Prostate gland (tissue), 2 donors: ENCODE measurements at regions not wholly inside any gene's neighbourhood (a gene's known extent, or its start where the extent isn't known, plus 50 kb on each side); places are given as distances from the start of the nearest gene placed in this dataset.

Experiments used
- CTCF ChIP-seq, 4 experiments: fragments of 200-600 bp in 2 of 4; fragments of 450-650 bp in 2 of 4; sonication (generic) in 2 of 4; IDR thresholded peaks; 1 replicate in 3 of 4; 2 replicates in 1 of 4; pipeline ENCODE4 v1.5.1; 2016 to 2019; ENCODE audit warnings: antibody characterized with exemption in 4 of 4, mild to moderate bottlenecking in 2 of 4, moderate library complexity in 2 of 4
- POLR2A ChIP-seq: fragments of 450-650 bp; IDR thresholded peaks from one replicate; pipeline ENCODE4 v1.6.1; 2016; ENCODE audit warnings: antibody characterized with exemption, mild to moderate bottlenecking
- POLR2AphosphoS5 ChIP-seq: sonication (generic); formaldehyde crosslinking; IDR thresholded peaks from one replicate; pipeline ENCODE4 v1.6.1; 2017; ENCODE audit warnings: antibody characterized with exemption

DNA sequence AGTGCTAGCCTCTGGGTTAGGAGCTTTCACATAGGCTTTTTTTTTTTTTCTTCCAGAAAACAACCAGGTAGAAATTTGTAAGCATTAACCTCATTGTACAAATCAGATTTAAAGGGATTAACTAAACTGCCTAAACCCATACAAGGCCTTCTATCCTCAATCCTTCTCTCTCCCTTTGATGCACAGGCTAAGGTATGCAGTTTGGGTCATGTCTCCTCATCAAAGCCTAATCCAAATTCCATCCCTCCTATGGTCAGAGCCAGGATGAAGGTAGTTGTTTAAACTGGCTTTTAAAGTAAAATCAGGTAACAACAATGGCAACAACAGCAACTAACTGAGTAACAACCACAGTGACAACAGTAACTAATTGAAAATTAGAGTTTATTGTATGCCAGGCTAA lies 115.6 kb upstream of the SOX2 start:
- TF ChIP-seq CTCF (IDR thresholded peaks at IDR 0.05): no peak
- TF ChIP-seq POLR2AphosphoS5: no peak
- TF ChIP-seq POLR2A: no peak
